ENCODE measurements at regions not wholly inside any gene's neighbourhood (a gene's known extent, or its start where the extent isn't known, plus 50 kb on each side); places are given as distances from the start of the nearest gene placed in this dataset.
"Not testable (repeated sequence)": the region's sequence is repeated elsewhere in the genome, so short reads cannot be mapped to it uniquely, and the experiment has no call there.

DNA sequence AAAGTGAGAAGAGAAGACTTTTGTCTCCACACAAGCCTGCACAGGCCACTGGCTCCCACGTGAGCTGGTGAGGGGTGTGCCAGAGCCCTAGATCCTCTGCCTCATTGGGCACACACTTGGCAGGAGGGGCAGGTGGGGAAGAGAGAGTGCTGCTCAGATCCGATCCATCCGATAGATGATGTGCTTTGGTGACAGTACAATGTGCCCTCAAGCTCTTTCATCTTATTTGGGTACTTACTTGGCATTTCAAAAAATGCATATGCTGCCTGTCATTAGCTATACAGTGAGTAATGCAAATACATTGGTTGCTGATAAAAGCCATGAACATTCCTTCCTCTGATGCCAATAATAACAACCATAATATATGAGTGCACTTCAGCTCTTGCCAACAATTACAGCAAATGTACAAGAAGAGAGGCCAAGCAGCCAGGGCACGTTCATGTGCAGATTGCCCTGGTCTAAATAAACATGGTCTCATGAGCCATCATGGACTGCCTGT lies 255.3 kb downstream of the VAPA start:
- no peak for DNase-seq (ENCODE audit: low spot score)

DNA sequence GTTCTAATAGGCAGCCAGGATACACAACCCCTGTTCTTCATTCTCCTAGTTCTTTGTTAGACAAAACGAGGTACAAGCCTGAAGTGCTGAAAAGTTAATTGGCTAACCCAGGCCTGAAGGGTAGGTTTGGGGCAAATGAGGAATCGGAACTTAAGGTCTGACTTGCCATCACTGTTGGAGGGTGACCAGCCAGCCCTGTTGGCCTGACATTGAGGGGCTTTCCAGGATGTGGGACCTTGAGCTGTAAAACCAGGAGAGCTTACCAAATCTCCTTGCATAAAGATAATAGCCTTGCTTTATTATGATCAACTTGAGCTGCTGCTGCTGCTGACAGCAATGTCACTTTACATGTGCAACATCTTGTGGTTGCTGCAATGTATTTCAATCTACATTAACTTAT lies 256.0 kb downstream of the VAPA start:
- no peak for DNase-seq (ENCODE audit: low spot score)

DNA sequence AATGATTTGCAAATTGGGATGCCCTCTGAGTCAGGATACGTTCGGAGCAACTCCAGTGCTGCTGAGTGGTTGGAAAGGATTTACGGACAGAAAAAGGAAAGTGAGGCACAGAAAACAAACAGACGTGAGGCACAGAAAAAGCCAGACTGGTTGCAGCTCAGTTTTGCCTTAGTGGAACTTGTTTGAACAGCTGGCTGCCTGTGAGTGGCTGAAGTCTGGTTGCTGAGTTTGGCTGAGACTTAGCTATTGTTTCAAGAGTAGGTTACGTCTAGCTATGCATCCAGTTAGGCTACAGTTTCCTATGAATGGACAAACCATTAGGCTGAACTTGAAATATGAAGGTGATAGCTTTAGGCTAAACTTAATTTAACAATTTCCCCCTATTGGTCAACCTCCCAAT lies 256.6 kb downstream of the VAPA start:
- no peak for DNase-seq (ENCODE audit: low spot score)

GRCh38 chr18:10175333-10175732 lies 261.5 kb downstream of the VAPA start:
- not testable (repeated sequence) for DNase-seq (ENCODE audit: low spot score)

GRCh38 chr18:10179326-10179725 lies 265.5 kb downstream of the VAPA start:
- not testable (repeated sequence) for DNase-seq (ENCODE audit: low spot score)

- no peak for DNase-seq (ENCODE audit: low spot score)
These were observed 268.3 kb downstream of the VAPA start for GRCh38 chr18:10182009-10182624.

GRCh38 chr18:10184776-10185175 lies 269.7 kb upstream of the APCDD1 start:
- no peak for DNase-seq (ENCODE audit: low spot score)

- DNase-seq (ENCODE audit: low spot score) = no peak
These were observed 265.2 kb upstream of the APCDD1 start for GRCh38 chr18:10188971-10189810.

DNA sequence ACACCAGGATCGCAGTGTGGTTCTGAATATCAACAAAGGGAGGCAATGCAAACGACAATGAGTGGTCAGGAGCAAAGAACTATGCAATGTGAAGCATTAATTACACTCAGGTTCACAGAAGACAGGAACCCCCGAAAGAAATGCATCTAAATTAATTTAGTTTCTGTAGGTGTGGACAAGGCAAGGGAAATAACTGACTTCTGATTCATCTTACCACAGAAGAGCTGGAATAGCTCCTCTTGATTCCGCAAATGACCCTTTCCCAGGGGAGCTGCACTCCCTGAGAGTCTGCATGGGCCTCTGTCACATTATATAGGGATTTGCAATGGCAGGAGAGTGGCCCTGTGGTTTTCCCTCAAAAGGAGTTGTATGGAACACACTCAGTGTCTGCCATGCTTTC lies 263.9 kb upstream of the APCDD1 start:
- DNase-seq (ENCODE audit: low spot score) = no peak

DNA sequence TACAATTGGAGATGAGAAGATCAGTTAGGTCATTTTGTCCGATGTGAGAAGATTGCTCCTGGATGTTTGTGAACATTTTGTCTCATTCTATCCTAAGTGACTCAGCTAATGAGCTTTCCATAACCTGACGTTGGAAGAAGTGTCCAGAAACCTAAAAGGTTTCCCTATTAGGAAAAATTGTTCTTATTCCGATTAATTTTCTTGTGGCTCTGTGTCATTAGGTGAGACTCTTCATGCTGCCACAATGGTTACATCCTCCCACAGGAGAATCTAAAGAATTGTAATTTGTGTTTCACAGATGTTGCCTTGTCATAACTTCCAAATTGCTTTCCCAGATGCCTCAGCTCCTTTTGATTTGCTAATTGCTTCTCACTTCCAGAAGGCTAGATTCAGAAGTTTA lies 261.0 kb upstream of the APCDD1 start:
- no peak for DNase-seq (ENCODE audit: low spot score)

GRCh38 chr18:10194592-10194991 lies 259.8 kb upstream of the APCDD1 start:
- DNase-seq (ENCODE audit: low spot score) = no peak

GRCh38 chr18:10195529-10195928 lies 258.9 kb upstream of the APCDD1 start:
- DNase-seq (ENCODE audit: low spot score) = no peak

DNA sequence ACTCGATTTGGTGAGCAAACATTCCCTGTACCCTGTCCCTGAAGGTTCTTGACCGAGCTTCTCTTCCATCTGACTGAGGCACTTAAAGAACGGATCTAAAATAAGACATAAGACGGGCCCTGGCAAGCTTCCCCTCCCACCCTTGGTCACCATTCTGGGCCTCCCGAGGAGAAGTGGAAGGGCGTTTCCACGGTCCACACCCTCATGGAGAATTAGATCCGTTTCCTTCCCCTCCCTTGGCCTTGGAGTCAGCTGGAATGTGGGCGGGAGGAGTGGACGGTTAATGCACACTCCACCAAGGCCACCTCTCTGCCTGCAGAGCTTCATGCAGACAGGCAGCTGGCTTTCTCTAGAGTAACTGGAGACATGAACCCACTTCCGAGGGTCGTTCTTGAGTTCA lies 257.3 kb upstream of the APCDD1 start:
- no peak for DNase-seq (ENCODE audit: low spot score)

GRCh38 chr18:10201226-10201625 lies 253.2 kb upstream of the APCDD1 start:
- no peak for DNase-seq (ENCODE audit: low spot score)

DNA sequence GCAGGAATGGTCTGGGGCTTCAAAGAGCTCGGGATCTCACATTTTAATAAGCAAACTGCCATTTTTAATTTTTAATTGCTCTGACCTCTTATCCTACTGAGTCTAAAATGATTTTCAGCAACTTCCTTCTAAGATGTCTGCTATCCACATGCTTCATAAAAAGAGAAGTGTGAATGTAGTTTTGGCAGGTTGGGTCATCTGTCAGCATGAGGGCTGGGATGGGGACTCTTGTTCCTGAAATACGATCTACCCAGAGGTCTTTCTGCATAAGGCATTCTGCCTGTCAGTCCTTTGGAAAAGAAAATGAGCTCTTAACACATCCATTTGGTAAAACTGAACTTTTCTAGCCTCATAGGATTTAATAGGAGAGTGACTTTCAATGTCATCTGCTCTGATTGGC lies 252.8 kb upstream of the APCDD1 start:
- DNase-seq (ENCODE audit: low spot score) = no peak

GRCh38 chr18:10202845-10203321 lies 251.6 kb upstream of the APCDD1 start:
- DNase-seq (ENCODE audit: low spot score) = no peak

DNA sequence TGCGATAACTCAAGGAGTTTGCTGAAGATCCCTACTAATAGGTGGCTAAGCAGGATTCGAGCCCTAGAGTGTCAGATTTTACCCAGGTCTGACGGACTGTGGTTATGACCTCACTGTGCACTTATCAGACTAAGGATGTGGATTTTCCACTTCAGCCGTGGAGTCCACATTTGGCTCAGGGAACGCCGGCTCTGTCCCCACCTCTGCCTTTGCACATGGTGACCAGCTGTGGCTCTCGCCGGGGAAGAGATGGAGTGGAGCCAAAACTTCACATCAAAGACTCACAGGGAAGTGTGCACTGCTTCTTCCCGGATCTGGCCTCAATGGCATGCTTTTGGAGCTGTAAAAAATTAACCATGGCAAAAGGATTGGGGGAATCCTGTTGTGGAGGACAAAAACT lies 249.3 kb upstream of the APCDD1 start:
- DNase-seq (ENCODE audit: low spot score) = no peak

DNA sequence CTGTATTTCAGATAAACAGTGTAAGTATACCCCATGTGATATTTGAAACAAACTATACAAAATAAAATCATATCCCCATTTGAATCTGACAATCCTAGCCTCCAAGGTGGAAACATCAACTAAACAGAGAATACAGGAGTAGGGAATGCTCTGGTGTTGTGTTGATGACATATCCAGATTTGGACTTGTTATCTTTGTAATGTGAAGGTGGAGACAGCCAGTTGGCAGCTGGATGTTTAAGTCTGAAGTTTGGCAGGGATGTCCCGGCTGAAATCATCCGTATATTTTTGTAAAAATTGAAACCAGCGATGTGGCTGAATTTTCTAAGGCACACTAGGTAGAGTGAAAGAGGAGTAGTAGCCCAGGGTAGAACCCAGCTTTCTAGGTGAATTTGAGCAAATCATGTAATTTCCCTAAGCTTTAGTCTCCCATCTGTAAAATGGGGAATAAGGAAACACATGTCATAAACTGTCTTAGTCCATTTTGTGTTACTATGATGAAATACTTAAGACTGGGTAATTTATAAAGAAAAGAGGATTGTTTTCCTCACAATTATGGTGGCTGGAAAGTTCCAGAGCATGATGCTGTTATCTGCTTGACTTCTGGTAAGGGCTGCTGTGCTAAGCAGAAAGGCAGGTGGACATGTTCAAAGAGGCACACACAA lies 246.6 kb upstream of the APCDD1 start:
- DNase-seq (ENCODE audit: low spot score) = no peak

DNA sequence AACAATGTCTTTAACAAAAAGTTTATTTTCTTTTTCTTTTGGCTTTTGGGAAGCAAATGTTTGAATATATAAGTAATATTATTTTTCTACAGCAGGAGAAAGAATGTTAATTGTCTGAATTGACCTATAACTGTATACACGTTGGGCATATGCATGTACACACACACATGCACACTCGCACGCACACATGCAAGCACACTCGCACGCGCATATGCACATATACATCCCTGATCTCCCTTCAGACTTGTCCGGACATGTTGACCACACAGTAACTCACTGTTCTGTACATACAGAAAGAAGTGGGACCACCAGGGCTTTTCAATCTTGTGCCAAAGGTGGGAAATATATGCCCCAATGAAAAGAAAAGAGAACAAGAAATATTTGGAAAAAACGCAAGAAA lies 245.1 kb upstream of the APCDD1 start:
- DNase-seq (ENCODE audit: low spot score) = no peak

DNA sequence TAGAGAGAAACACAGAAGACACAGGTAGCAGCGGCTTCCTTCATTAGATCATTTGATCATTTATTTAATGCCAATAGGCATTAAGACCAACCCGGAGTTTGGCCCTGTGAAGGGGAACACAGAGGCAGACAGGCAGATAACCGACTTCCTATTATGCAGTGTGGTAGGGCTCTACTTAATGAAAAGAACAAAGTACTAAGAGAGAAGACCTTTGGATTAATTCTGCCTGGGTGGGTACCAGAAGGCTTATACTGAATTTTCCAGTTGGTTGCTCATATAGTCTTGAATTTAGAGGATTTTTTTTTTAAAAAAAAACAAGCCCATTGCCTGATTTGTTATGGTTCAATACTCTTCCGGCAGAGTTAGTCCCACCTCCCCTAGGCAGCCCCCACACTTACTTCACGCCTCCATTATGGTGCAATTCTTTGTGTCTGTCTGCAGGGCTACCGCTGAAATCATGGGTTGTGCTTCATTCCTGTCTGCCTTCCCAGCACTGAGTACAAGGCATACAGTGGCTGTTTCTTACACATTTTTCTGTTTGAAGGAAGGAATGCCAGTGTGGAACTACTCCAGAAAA lies 244.3 kb upstream of the APCDD1 start:
- DNase-seq (ENCODE audit: low spot score) = no peak

DNA sequence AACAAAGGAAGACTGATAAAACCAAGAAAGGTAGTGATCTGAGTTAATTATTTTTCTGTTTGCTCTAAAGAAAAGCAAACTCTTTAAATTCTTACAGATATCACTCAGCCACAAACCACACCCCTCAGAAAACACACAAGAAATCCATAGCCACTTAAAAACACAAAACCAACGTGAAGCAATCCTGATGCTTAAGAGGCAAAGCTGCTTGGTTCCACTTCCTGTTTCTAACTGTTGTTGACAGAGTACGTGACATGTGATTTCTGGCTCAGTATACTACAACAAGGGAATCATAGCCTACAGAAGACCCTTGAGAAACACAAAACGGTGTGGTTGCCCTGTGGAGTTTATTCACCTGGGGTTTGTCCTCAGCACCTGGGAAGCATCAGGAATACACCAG lies 240.9 kb upstream of the APCDD1 start:
- DNase-seq (ENCODE audit: low spot score) = no peak

DNA sequence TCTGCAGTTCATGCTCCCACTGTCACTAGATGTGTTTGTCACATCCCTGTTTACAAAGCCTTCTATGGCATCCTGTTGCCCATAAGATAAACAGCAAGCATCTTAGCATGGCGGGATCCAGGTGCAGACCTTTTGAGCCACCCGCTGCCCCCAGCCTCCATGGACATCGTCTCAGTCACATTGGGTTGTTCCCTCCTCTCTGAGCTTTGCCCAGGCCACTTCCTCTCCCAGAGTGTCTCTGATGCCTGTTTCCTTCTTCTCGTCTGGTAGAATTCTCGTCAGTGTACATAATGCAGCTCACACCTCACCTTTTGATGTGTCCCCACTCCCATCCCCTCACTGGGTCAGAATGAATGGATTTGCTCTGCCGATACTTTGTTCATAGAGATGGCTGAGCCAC lies 239.0 kb upstream of the APCDD1 start:
- DNase-seq (ENCODE audit: low spot score) = no peak

DNA sequence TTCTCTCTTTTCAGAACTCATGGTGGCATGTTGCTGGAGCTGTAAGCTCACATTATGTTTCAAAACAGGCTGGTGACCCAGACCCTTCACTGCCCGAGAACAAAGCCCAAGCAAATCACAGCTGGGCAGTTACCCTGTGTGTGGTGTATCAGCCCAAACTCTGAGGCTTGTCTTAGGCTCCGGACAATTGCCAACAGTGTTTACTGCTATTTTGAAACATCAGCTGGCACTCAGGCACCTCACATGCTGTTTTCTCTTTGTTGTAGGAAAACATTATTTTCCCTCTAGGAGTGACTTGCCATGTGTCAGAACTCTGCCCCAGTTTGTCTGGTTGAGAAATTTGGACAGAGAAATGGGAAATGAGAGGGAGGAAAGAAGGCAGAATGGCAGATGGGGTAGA lies 237.6 kb upstream of the APCDD1 start:
- DNase-seq (ENCODE audit: low spot score) = no peak
